H1 (cell line): ENCODE measurements at regions not wholly inside any gene's neighbourhood (a gene's known extent, or its start where the extent isn't known, plus 50 kb on each side); places are given as distances from the start of the nearest gene placed in this dataset.

Source experiments
- CTCF ChIA-PET: fragments of 300-600 bp; sonication (Branson Sonifier 250); formaldehyde crosslinking; loops from one replicate; lab custom pipeline; 2021; ENCODE audit not compliant: partially characterized antibody; lab: Charles Lee
- POLR2A ChIA-PET: fragments of 300-600 bp; sonication (Branson Sonifier 250); formaldehyde crosslinking; loops from one replicate; lab custom pipeline; 2021; ENCODE audit warnings: inconsistent platforms; ENCODE audit not compliant: partially characterized antibody; lab: Charles Lee
- DNase-seq, 2 experiments: peaks; one replicate each; pipeline versions ENCODE4 v3.0.0 to v3.0.0-alpha.2; 2010 to 2022; ENCODE audit warnings: low spot score in 2 of 2, low read depth in 1 of 2, mixed read lengths in 1 of 2
- FAIRE-seq: peaks from 2 replicates; lab custom pipeline; 2011; peaks lifted over from hg19 to GRCh38; lab: Jason Lieb, UNC
- H2AFZ ChIP-seq: 2 replicates; pipeline ENCODE4 v1.8.1; 2012; ENCODE audit warnings: low read length, inconsistent platforms
- H2AK5ac ChIP-seq: 2 replicates; pipeline ENCODE4 v1.6.1; 2013; ENCODE audit warnings: low read depth, low read length
- H2BK120ac ChIP-seq: replicated peaks from 2 replicates; pipeline ENCODE3; 2013; ENCODE audit warnings: low read depth, low read length, inconsistent platforms
- H2BK12ac ChIP-seq: 2 replicates; pipeline ENCODE4 v1.6.1; 2013; ENCODE audit warnings: low read depth, low read length
- H2BK15ac ChIP-seq: 2 replicates; pipeline ENCODE4 v1.6.1; 2013; ENCODE audit warnings: low read length
- H2BK20ac ChIP-seq: 2 replicates; pipeline ENCODE4 v1.6.1; 2013; ENCODE audit warnings: low read length
- H2BK5ac ChIP-seq: 2 replicates; pipeline ENCODE4 v1.6.1; 2013; ENCODE audit warnings: low read depth, low read length
- H3K14ac ChIP-seq: 2 replicates; pipeline ENCODE4 v1.6.1; 2013; ENCODE audit warnings: inconsistent platforms; ENCODE audit not compliant: insufficient read length
- H3K18ac ChIP-seq: 2 replicates; pipeline ENCODE4 v1.6.1; 2013; ENCODE audit warnings: low read length; ENCODE audit errors: extremely low read depth
- H3K23ac ChIP-seq: 2 replicates; pipeline ENCODE4 v1.6.1; 2013; ENCODE audit warnings: inconsistent platforms; ENCODE audit not compliant: insufficient read length
- H3K23me2 ChIP-seq: 2 replicates; pipeline ENCODE4 v1.6.1; 2013; ENCODE audit warnings: low read depth, low read length
- H3K27ac ChIP-seq: 2 replicates; pipeline ENCODE4 v1.6.1; 2011; ENCODE audit warnings: low read depth, low read length, inconsistent platforms
- H3K27me3 ChIP-seq, 4 experiments: replicated peaks in 1 of 4; 1 replicate in 1 of 4; 2 replicates in 3 of 4; pipeline versions ENCODE4 v1.6.1 to v1.8.1; 2011 to 2013; ENCODE audit warnings: low read length in 3 of 4, mild to moderate bottlenecking in 3 of 4, inconsistent platforms in 2 of 4, mixed read lengths in 2 of 4, moderate library complexity in 1 of 4; ENCODE audit not compliant: control insufficient read depth in 3 of 4, insufficient read depth in 3 of 4; ENCODE audit errors: extremely low read depth in 1 of 4
- H3K36me3 ChIP-seq, 4 experiments: 2 replicates each; pipeline versions ENCODE4 v1.6.1 to v1.8.1; 2011 to 2013; ENCODE audit warnings: mild to moderate bottlenecking in 4 of 4, low read length in 3 of 4, moderate library complexity in 2 of 4, control low read depth in 1 of 4, inconsistent platforms in 1 of 4; ENCODE audit not compliant: insufficient read depth in 4 of 4, control insufficient read depth in 2 of 4
- H3K4ac ChIP-seq: replicated peaks from 2 replicates; pipeline ENCODE3; 2013; ENCODE audit warnings: low read length, low read depth, mixed read lengths, inconsistent platforms; ENCODE audit not compliant: insufficient read length
- H3K4me1 ChIP-seq, 4 experiments: replicated peaks in 1 of 4; 1 replicate in 1 of 4; 2 replicates in 3 of 4; pipeline versions ENCODE4 v1.6.1 to v1.8.1; 2011 to 2013; ENCODE audit warnings: low read length in 3 of 4, inconsistent platforms in 2 of 4, mixed read lengths in 1 of 4; ENCODE audit not compliant: insufficient read depth in 4 of 4, control insufficient read depth in 3 of 4
- H3K4me2 ChIP-seq, 2 experiments: 2 replicates each; pipeline versions ENCODE4 v1.6.1 to v1.8.1; 2011 to 2013; ENCODE audit warnings: low read depth in 2 of 2, low read length in 2 of 2, control low read depth in 1 of 2, inconsistent platforms in 1 of 2, mild to moderate bottlenecking in 1 of 2; ENCODE audit not compliant: insufficient read depth in 1 of 2
- H3K4me3 ChIP-seq, 4 experiments: fragments of 200-600, 300-600 bp in 1 of 4; sonication (generic), shearing (Covaris generic), sonication (Bioruptor Twin) in 1 of 4; 2 replicates each; pipeline versions ENCODE4 v1.5.1 to v1.8.1; 2011 to 2016; ENCODE audit warnings: low read length in 4 of 4, low read depth in 3 of 4, control low read depth in 2 of 4, inconsistent platforms in 2 of 4, mild to moderate bottlenecking in 2 of 4, mixed read lengths in 1 of 4, moderate library complexity in 1 of 4; ENCODE audit not compliant: insufficient read depth in 2 of 4; ENCODE audit errors: extremely low read depth in 1 of 4
- H3K56ac ChIP-seq: replicated peaks from 2 replicates; pipeline ENCODE3; 2013; ENCODE audit warnings: low read depth, mild to moderate bottlenecking, mixed read lengths, low read length, inconsistent platforms; ENCODE audit not compliant: insufficient read length
- H3K79me1 ChIP-seq: 2 replicates; pipeline ENCODE4 v1.6.1; 2013; ENCODE audit warnings: low read depth, low read length, control low read depth
- H3K79me2 ChIP-seq, 2 experiments: 2 replicates each; pipeline versions ENCODE4 v1.6.1 to v1.8.1; 2012 to 2013; ENCODE audit warnings: low read length in 2 of 2, mild to moderate bottlenecking in 2 of 2, inconsistent platforms in 1 of 2; ENCODE audit not compliant: insufficient read depth in 2 of 2, control insufficient read depth in 1 of 2
- H3K9ac ChIP-seq, 4 experiments: replicated peaks in 1 of 4; 1 replicate in 1 of 4; 2 replicates in 3 of 4; pipeline versions ENCODE4 v1.6.1 to v1.8.1; 2011 to 2013; ENCODE audit warnings: low read depth in 3 of 4, low read length in 3 of 4, control low read depth in 2 of 4, mild to moderate bottlenecking in 2 of 4, moderate library complexity in 2 of 4, inconsistent platforms in 1 of 4; ENCODE audit errors: extremely low read depth in 1 of 4
- H3K9me3 ChIP-seq, 2 experiments: 2 replicates each; pipeline versions ENCODE4 v1.6.1 to v1.8.1; 2012 to 2013; ENCODE audit warnings: mild to moderate bottlenecking in 2 of 2, moderate library complexity in 2 of 2, control low read depth in 1 of 2, inconsistent platforms in 1 of 2, low read depth in 1 of 2, low read length in 1 of 2, mixed read lengths in 1 of 2; ENCODE audit not compliant: insufficient read depth in 2 of 2
- H4K20me1 ChIP-seq, 2 experiments: replicated peaks in 1 of 2; 2 replicates each; pipeline versions ENCODE3 to v1.8.1; 2011 to 2013; ENCODE audit warnings: inconsistent platforms in 2 of 2, low read length in 2 of 2, mild to moderate bottlenecking in 1 of 2; ENCODE audit not compliant: insufficient read depth in 2 of 2, control insufficient read depth in 1 of 2
- H4K5ac ChIP-seq: 2 replicates; pipeline ENCODE4 v1.6.1; 2013; ENCODE audit warnings: low read length, low read depth, mixed read lengths, inconsistent platforms; ENCODE audit not compliant: insufficient read length
- H4K8ac ChIP-seq: 2 replicates; pipeline ENCODE4 v1.8.0; 2013; ENCODE audit warnings: mild to moderate bottlenecking, moderate library complexity, low read length, inconsistent platforms; ENCODE audit not compliant: insufficient read depth; ENCODE audit errors: extremely low read depth
- H4K91ac ChIP-seq: replicated peaks from 2 replicates; pipeline ENCODE3; 2013; ENCODE audit warnings: low read length, mixed read lengths, inconsistent platforms; ENCODE audit not compliant: insufficient read length
- SP2 ChIP-seq: IDR thresholded peaks from 2 replicates; pipeline ENCODE4 v1.6.1; 2012; ENCODE audit warnings: mild to moderate bottlenecking, low read length, inconsistent platforms
- TEAD4 ChIP-seq: IDR thresholded peaks from 2 replicates; pipeline ENCODE4 v1.6.1; 2012; ENCODE audit warnings: low read depth, low read length, inconsistent platforms, mixed read lengths
- ZNF274 ChIP-seq: IDR thresholded peaks from 2 replicates; pipeline ENCODE4 v1.7.0; 2012; ENCODE audit warnings: low read length, borderline replicate concordance; ENCODE audit errors: extremely low read depth
- WGBS, 2 experiments: shearing (Covaris generic) in 1 of 2; methylation state at CpG; one replicate each; pipeline versions ENCODE4 v1.1.6 to v1.1.7; 2013 to 2015; ENCODE audit warnings: low lambda C conversion rate in 2 of 2, mixed read lengths in 2 of 2, inconsistent platforms in 1 of 2, low coverage in 1 of 2, missing lambda C conversion rate in 1 of 2; ENCODE audit not compliant: insufficient replicate concordance in 2 of 2, insufficient coverage in 1 of 2, insufficient read length in 1 of 2; ENCODE audit errors: extremely low coverage in 1 of 2, missing lambda C conversion rate in 1 of 2; 5-methylcytosine and 5-hydroxymethylcytosine counted together
- TF ChIP-seq, protein P1 (sequence below): IDR thresholded peaks from 2 replicates; pipeline ENCODE4 v1.6.1; 2011; ENCODE audit warnings: low read depth, mild to moderate bottlenecking, low read length; ENCODE audit not compliant: insufficient read depth

DNA sequence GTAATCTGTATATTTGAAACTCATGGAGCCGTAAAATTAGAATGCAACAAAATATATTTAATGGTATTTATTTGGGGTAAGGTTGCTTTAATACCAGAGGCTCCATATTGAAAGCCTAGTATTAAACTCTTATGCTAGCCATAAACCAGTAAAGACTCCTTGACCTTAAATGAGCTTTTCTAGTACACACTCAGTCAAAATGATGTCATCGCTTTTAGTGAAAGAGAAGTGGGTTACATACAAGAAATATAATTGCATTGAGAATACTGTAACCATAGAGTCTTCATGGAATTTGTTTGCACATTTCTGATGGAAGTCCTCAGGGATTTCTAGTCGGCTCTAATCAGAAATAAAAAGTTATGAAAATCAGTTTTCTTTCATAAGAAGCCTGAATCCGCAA, 757.6 kb downstream of the GBE1 start:
- no peaks in the 10 kb centered on the region for H4K20me1 ChIP-seq
- H2AFZ ChIP-seq: no peak overlapping the region
- H3K27ac ChIP-seq: no peak overlapping the region
- H3K4ac ChIP-seq: no peak overlapping the region
- no peak overlapping the region for H3K56ac ChIP-seq
- no peak overlapping the region for H2BK20ac ChIP-seq
- no peak overlapping the region for H3K9ac ChIP-seq
- POLR2A ChIA-PET: no interaction called here
- H2BK12ac ChIP-seq: no peak overlapping the region
- no peak overlapping the region for H3K4me2 ChIP-seq
- H3K23me2 ChIP-seq: no peaks in the 10 kb centered on the region
- no peak for DNase-seq
- H3K79me2 ChIP-seq: no peaks in the 10 kb centered on the region
- H3K4me1 ChIP-seq: no peaks in the 10 kb centered on the region
- no peak overlapping the region for H4K91ac ChIP-seq
- H3K9me3 ChIP-seq: 0 out of 4 replicates have a peak, but pooled peaks cover 0 to 3% of the 10 kb centered on the region in 2 experiments
- H3K4me3 ChIP-seq: no peak overlapping the region
- no peak overlapping the region for H4K5ac ChIP-seq
- H3K79me1 ChIP-seq: no peaks in the 10 kb centered on the region
- H2AK5ac ChIP-seq: no peak overlapping the region
- CTCF ChIA-PET: interaction anchor here (0.9 kb wide), 1 partner anchor 11 kb away, joined by 3 read pairs; no protein-coding TSS in a partner anchor
- H3K27me3 ChIP-seq: no peaks in the 10 kb centered on the region
- no peak overlapping the region for H2BK5ac ChIP-seq
- no peak overlapping the region for H3K23ac ChIP-seq
- no peaks in the 10 kb centered on the region for H3K36me3 ChIP-seq
- TF ChIP-seq, protein P1, sequence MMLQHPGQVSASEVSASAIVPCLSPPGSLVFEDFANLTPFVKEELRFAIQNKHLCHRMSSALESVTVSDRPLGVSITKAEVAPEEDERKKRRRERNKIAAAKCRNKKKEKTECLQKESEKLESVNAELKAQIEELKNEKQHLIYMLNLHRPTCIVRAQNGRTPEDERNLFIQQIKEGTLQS: no peak
- no peak for TF ChIP-seq TEAD4
- TF ChIP-seq ZNF274: no peak
- TF ChIP-seq SP2: no peak
- no peak overlapping the region for H4K8ac ChIP-seq
- no peak overlapping the region for H2BK120ac ChIP-seq
- 93% methylated on average over 4 of the region's 4 CpGs; no CpG with 5 or more reads in 1 of the 2 experiments for WGBS, 2 experiments
- H3K18ac ChIP-seq: no peak overlapping the region
- no peak overlapping the region for H3K14ac ChIP-seq
- no peak for FAIRE-seq
- H2BK15ac ChIP-seq: no peak overlapping the region
